ENCODE measurements at regions not wholly inside any gene's neighbourhood (a gene's known extent, or its start where the extent isn't known, plus 50 kb on each side); places are given as distances from the start of the nearest gene placed in this dataset.

GRCh38 chr18:10207682-10208345, 246.6 kb upstream of the APCDD1 start:
- no peaks in the 10 kb centered on the region for H3F3A ChIP-seq (replicated peaks; ENCODE audit: low read depth)
- 0 out of 2 replicates have a peak, but pooled peaks cover 9% of the 10 kb centered on the region for H3K9me2 ChIP-seq (ENCODE audit: insufficient read depth)
- no peak overlapping the region for H3K4me3 ChIP-seq
- H3K4me2 ChIP-seq: no peak overlapping the region
- no peaks in the 10 kb centered on the region for H3K27me3 ChIP-seq (ENCODE audit: insufficient read depth)
- H3K79me2 ChIP-seq (replicated peaks; ENCODE audit: insufficient read depth): no peaks in the 10 kb centered on the region
- no peak overlapping the region for H3K27ac Mint-ChIP-seq
- TF ChIP-seq JUNB (IDR thresholded peaks at IDR 0.05; ENCODE audit: unreplicated experiment): no peak
- TF ChIP-seq, protein P1, sequence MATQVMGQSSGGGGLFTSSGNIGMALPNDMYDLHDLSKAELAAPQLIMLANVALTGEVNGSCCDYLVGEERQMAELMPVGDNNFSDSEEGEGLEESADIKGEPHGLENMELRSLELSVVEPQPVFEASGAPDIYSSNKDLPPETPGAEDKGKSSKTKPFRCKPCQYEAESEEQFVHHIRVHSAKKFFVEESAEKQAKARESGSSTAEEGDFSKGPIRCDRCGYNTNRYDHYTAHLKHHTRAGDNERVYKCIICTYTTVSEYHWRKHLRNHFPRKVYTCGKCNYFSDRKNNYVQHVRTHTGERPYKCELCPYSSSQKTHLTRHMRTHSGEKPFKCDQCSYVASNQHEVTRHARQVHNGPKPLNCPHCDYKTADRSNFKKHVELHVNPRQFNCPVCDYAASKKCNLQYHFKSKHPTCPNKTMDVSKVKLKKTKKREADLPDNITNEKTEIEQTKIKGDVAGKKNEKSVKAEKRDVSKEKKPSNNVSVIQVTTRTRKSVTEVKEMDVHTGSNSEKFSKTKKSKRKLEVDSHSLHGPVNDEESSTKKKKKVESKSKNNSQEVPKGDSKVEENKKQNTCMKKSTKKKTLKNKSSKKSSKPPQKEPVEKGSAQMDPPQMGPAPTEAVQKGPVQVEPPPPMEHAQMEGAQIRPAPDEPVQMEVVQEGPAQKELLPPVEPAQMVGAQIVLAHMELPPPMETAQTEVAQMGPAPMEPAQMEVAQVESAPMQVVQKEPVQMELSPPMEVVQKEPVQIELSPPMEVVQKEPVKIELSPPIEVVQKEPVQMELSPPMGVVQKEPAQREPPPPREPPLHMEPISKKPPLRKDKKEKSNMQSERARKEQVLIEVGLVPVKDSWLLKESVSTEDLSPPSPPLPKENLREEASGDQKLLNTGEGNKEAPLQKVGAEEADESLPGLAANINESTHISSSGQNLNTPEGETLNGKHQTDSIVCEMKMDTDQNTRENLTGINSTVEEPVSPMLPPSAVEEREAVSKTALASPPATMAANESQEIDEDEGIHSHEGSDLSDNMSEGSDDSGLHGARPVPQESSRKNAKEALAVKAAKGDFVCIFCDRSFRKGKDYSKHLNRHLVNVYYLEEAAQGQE (IDR thresholded peaks at IDR 0.05; ENCODE audit: unreplicated experiment): no peak
- TF ChIP-seq STAT1 (IDR thresholded peaks at IDR 0.05; ENCODE audit: unreplicated experiment): no peak
- TF ChIP-seq, protein P2, sequence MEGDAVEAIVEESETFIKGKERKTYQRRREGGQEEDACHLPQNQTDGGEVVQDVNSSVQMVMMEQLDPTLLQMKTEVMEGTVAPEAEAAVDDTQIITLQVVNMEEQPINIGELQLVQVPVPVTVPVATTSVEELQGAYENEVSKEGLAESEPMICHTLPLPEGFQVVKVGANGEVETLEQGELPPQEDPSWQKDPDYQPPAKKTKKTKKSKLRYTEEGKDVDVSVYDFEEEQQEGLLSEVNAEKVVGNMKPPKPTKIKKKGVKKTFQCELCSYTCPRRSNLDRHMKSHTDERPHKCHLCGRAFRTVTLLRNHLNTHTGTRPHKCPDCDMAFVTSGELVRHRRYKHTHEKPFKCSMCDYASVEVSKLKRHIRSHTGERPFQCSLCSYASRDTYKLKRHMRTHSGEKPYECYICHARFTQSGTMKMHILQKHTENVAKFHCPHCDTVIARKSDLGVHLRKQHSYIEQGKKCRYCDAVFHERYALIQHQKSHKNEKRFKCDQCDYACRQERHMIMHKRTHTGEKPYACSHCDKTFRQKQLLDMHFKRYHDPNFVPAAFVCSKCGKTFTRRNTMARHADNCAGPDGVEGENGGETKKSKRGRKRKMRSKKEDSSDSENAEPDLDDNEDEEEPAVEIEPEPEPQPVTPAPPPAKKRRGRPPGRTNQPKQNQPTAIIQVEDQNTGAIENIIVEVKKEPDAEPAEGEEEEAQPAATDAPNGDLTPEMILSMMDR (conservative IDR thresholded peaks at IDR 0.05; ENCODE audit: low read depth in 2 of 2): no peak
- TF ChIP-seq, protein P3, sequence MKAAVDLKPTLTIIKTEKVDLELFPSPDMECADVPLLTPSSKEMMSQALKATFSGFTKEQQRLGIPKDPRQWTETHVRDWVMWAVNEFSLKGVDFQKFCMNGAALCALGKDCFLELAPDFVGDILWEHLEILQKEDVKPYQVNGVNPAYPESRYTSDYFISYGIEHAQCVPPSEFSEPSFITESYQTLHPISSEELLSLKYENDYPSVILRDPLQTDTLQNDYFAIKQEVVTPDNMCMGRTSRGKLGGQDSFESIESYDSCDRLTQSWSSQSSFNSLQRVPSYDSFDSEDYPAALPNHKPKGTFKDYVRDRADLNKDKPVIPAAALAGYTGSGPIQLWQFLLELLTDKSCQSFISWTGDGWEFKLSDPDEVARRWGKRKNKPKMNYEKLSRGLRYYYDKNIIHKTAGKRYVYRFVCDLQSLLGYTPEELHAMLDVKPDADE (IDR thresholded peaks at IDR 0.05): no peak
- no peak for TF ChIP-seq NANOG (IDR thresholded peaks at IDR 0.05; ENCODE audit: borderline replicate concordance)
- no peak for TF ChIP-seq ZNF114 (CRISPR knock-in tag; IDR thresholded peaks at IDR 0.05)
- TF ChIP-seq EZH2phosphoT487 (IDR thresholded peaks at IDR 0.05; ENCODE audit: unreplicated experiment): no peak
- TF ChIP-seq POLR2AphosphoS5 (IDR thresholded peaks at IDR 0.05; ENCODE audit: low read depth): no peak
- H4K20me1 ChIP-seq (replicated peaks; ENCODE audit: insufficient read depth): no peaks in the 10 kb centered on the region
- no peak overlapping the region for H3K4me3 Mint-ChIP-seq
- ATAC-seq (no peak), DNase-seq (ENCODE audit: low spot score) (no peak)
- H3K36me3 ChIP-seq (ENCODE audit: insufficient read depth): no peaks in the 10 kb centered on the region
- H3K9me3 Mint-ChIP-seq: no peaks in the 10 kb centered on the region
- H3K4me1 Mint-ChIP-seq: peaks cover 8% of the 10 kb centered on the region; the same call in 2 of the 3 replicates
- H2AFZ ChIP-seq: peak overlapping the region; percentile 43; the same call in 1 of the 2 replicates
- H3K27me3 Mint-ChIP-seq (ENCODE audit: insufficient read depth, low read depth, poor library complexity): peaks cover 8% of the 10 kb centered on the region
- H3K4me1 ChIP-seq (ENCODE audit: insufficient read depth): peaks cover 2% of the 10 kb centered on the region; the same call in 1 of the 2 replicates
- H3K36me3 Mint-ChIP-seq (ENCODE audit: low read depth): no peaks in the 10 kb centered on the region
- H3K27ac ChIP-seq (ENCODE audit: low read depth): no peak overlapping the region
